OCI-LY7 (cell line): ENCODE measurements at regions not wholly inside any gene's neighbourhood (a gene's known extent, or its start where the extent isn't known, plus 50 kb on each side); places are given as distances from the start of the nearest gene placed in this dataset.

Experiments
- BruUV-seq: library from RNA; stranded (reverse); fragments of 400-500 nt; replicated peaks from 2 replicates; lab custom pipeline; 2021; lab: Mats Ljungman, UMichigan
- CTCF ChIA-PET: fragments of 300-600 bp; sonication (Branson Sonifier 250); formaldehyde crosslinking; loops from one replicate; lab custom pipeline; 2022; ENCODE audit warnings: antibody characterized with exemption; ENCODE audit not compliant: unreplicated experiment; lab: Charles Lee
- POLR2A ChIA-PET: fragments of 300-600 bp; sonication (Branson Sonifier 250); formaldehyde crosslinking; loops from one replicate; lab custom pipeline; 2022; ENCODE audit warnings: antibody characterized with exemption; lab: Charles Lee
- DNase-seq: peaks from one replicate; pipeline ENCODE4 v3.0.0-alpha.2; 2015; ENCODE audit warnings: low spot score
- H2AFZ ChIP-seq: fragments of 200-600 bp; sonication (generic), shearing (Covaris generic); 2 replicates; pipeline ENCODE4 v1.6.1; 2014; ENCODE audit warnings: mild to moderate bottlenecking, antibody characterized with exemption, low read length, moderate library complexity
- H3K27ac ChIP-seq: fragments of 200-600 bp; sonication (generic); 2 replicates; pipeline ENCODE4 v1.5.1; 2014; ENCODE audit warnings: mixed run types, low read depth, mild to moderate bottlenecking, moderate library complexity, low read length, inconsistent platforms; ENCODE audit not compliant: poor library complexity, severe bottlenecking
- H3K36me3 ChIP-seq: fragments of 200-600 bp; sonication (generic); 2 replicates; pipeline ENCODE4 v1.6.1; 2014; ENCODE audit warnings: mild to moderate bottlenecking, antibody characterized with exemption, low read length, moderate library complexity, mixed read lengths; ENCODE audit not compliant: insufficient read depth
- H3K4me1 ChIP-seq: fragments of 200-600 bp; sonication (generic); 2 replicates; pipeline ENCODE4 v1.5.1; 2014; ENCODE audit warnings: mild to moderate bottlenecking, low read length; ENCODE audit not compliant: insufficient read depth, poor library complexity, severe bottlenecking
- H3K4me2 ChIP-seq: fragments of 200-600 bp; sonication (generic); 2 replicates; pipeline ENCODE4 v1.6.1; 2014; ENCODE audit warnings: mild to moderate bottlenecking, low read length
- H3K4me3 ChIP-seq: fragments of 200-600 bp; sonication (generic); 2 replicates; pipeline ENCODE4 v1.5.1; 2014; ENCODE audit warnings: mild to moderate bottlenecking, low read depth, low read length; ENCODE audit not compliant: poor library complexity, severe bottlenecking
- H3K79me2 ChIP-seq: fragments of 200-600 bp; sonication (generic); 2 replicates; pipeline ENCODE4 v1.6.1; 2016; ENCODE audit warnings: low read depth, mild to moderate bottlenecking, low read length, moderate library complexity, mixed read lengths; ENCODE audit not compliant: insufficient read depth
- H3K9me2 ChIP-seq: fragments of 200-600 bp; sonication (generic); 2 replicates; pipeline ENCODE4 v1.6.1; 2016; ENCODE audit warnings: mild to moderate bottlenecking, low read length, mixed read lengths; ENCODE audit not compliant: insufficient read depth
- H3K9me3 ChIP-seq: fragments of 200-600 bp; sonication (generic); 2 replicates; pipeline ENCODE4 v1.6.1; 2014; ENCODE audit warnings: mild to moderate bottlenecking, mixed run types, low read length, mixed read lengths
- H4K20me1 ChIP-seq: fragments of 200-600 bp; sonication (generic); 2 replicates; pipeline ENCODE4 v1.6.1; 2014; ENCODE audit warnings: mild to moderate bottlenecking, antibody characterized with exemption, low read length, moderate library complexity, mixed read lengths; ENCODE audit not compliant: insufficient read depth
- CTCF ChIP-seq: fragments of 200-600 bp; sonication (generic); conservative IDR thresholded peaks from 2 replicates; pipeline ENCODE4 v1.5.1; 2014; ENCODE audit warnings: mild to moderate bottlenecking, antibody characterized with exemption, low read length, moderate library complexity, mixed read lengths
- EZH2phosphoT487 ChIP-seq: fragments of 200-600 bp; sonication (generic); IDR thresholded peaks from 2 replicates; pipeline ENCODE4 v1.6.1; 2018; ENCODE audit warnings: low read depth, borderline replicate concordance, mild to moderate bottlenecking, mixed run types, antibody characterized with exemption, low read length, moderate library complexity, mixed read lengths
- intact Hi-C: fragments of 100-400 bp; cut with micrococcal nuclease; formaldehyde crosslinking; loops from one replicate; pipeline ENCODE4 v1.10.0; 2022; ENCODE audit not compliant: unreplicated experiment

- no TSS peak for BruUV-seq
- Histone ChIP-seq H3K4me3 (no peak overlapping the region), H3K36me3 (no peaks in the 10 kb centered on the region), H2AFZ (no peak overlapping the region), H3K27ac (no peak overlapping the region), H3K4me1 (no peaks in the 10 kb centered on the region), H3K79me2 (no peaks in the 10 kb centered on the region), H4K20me1 (no peaks in the 10 kb centered on the region), H3K9me3 (no peaks in the 10 kb centered on the region), H3K9me2 (no peaks in the 10 kb centered on the region), H3K4me2 (no peak overlapping the region)
- TF ChIP-seq EZH2phosphoT487 (no peak), CTCF (no peak)
- ChIA-PET CTCF (no interaction called here), POLR2A (interaction anchor here (1.2 kb wide), 1 partner anchor 10 kb away, joined by 3 read pairs; no protein-coding TSS in a partner anchor)
- intact Hi-C loops: no loop called here
- no peak for DNase-seq
Observed at GRCh38 chr6:10180138-10181074, 234.5 kb downstream of the TFAP2A start.

- no TSS peak for BruUV-seq
- Histone ChIP-seq H3K4me3 (no peak overlapping the region), H3K27ac (no peak overlapping the region), H2AFZ (no peak overlapping the region), H3K4me2 (no peak overlapping the region), H4K20me1 (no peaks in the 10 kb centered on the region), H3K36me3 (no peaks in the 10 kb centered on the region), H3K9me2 (no peaks in the 10 kb centered on the region), H3K4me1 (no peaks in the 10 kb centered on the region), H3K9me3 (no peaks in the 10 kb centered on the region), H3K79me2 (no peaks in the 10 kb centered on the region)
- DNase-seq: no peak
- POLR2A ChIA-PET: no interaction called here
- CTCF ChIA-PET: no interaction called here
- intact Hi-C loops: no loop called here
- TF ChIP-seq CTCF (no peak), EZH2phosphoT487 (no peak)
Observed at GRCh38 chr6:10177704-10178103, 237.2 kb downstream of the TFAP2A start.

GRCh38 chr6:10175362-10175761, 239.5 kb downstream of the TFAP2A start:
- Histone ChIP-seq H3K4me3 (no peak overlapping the region), H3K4me2 (no peak overlapping the region), H3K36me3 (no peaks in the 10 kb centered on the region), H3K9me2 (no peaks in the 10 kb centered on the region), H3K9me3 (no peaks in the 10 kb centered on the region), H2AFZ (no peak overlapping the region), H3K4me1 (no peaks in the 10 kb centered on the region), H3K27ac (no peak overlapping the region), H3K79me2 (no peaks in the 10 kb centered on the region), H4K20me1 (no peaks in the 10 kb centered on the region)
- ChIA-PET CTCF (no interaction called here), POLR2A (interaction anchor here (0.7 to 1.1 kb wide), 3 partner anchors 12 to 27 kb away, joined by 3 to 4 read pairs (median 3); no protein-coding TSS in a partner anchor)
- TF ChIP-seq CTCF (no peak), EZH2phosphoT487 (no peak)
- DNase-seq: no peak
- no TSS peak for BruUV-seq
- intact Hi-C loops: no loop called here
